ENCODE measurements at regions not wholly inside any gene's neighbourhood (a gene's known extent, or its start where the extent isn't known, plus 50 kb on each side); places are given as distances from the start of the nearest gene placed in this dataset.

- H3K4me3 ChIP-seq, result no peak overlapping the region
- no peak overlapping the region for H2AFZ ChIP-seq
- no peaks in the 10 kb centered on the region for H4K20me1 ChIP-seq (ENCODE audit: insufficient read depth, poor library complexity, severe bottlenecking)
- no peak overlapping the region for H3K27ac ChIP-seq
- H3K9me2 ChIP-seq (replicated peaks; ENCODE audit: insufficient read depth), result no peaks in the 10 kb centered on the region
- no peaks in the 10 kb centered on the region for H3K79me2 ChIP-seq
- no peaks in the 10 kb centered on the region for H3K27me3 ChIP-seq
- DNase-seq (ENCODE audit: low spot score), result peak; percentile 47
- no peaks in the 10 kb centered on the region for H3K9me3 ChIP-seq (ENCODE audit: low read depth)
- no peaks in the 10 kb centered on the region for H3K36me3 ChIP-seq (replicated peaks; ENCODE audit: insufficient read depth, low read depth)
- no peak overlapping the region for H3K4me2 ChIP-seq
- no peak for TF ChIP-seq EZH2phosphoT487 (IDR thresholded peaks at IDR 0.05; ENCODE audit: low read depth, severe bottlenecking, unreplicated experiment)
- no peak for TF ChIP-seq EZH2 (IDR thresholded peaks at IDR 0.05; ENCODE audit: borderline replicate concordance)
- TF ChIP-seq, protein P1, sequence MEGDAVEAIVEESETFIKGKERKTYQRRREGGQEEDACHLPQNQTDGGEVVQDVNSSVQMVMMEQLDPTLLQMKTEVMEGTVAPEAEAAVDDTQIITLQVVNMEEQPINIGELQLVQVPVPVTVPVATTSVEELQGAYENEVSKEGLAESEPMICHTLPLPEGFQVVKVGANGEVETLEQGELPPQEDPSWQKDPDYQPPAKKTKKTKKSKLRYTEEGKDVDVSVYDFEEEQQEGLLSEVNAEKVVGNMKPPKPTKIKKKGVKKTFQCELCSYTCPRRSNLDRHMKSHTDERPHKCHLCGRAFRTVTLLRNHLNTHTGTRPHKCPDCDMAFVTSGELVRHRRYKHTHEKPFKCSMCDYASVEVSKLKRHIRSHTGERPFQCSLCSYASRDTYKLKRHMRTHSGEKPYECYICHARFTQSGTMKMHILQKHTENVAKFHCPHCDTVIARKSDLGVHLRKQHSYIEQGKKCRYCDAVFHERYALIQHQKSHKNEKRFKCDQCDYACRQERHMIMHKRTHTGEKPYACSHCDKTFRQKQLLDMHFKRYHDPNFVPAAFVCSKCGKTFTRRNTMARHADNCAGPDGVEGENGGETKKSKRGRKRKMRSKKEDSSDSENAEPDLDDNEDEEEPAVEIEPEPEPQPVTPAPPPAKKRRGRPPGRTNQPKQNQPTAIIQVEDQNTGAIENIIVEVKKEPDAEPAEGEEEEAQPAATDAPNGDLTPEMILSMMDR (IDR thresholded peaks at IDR 0.05; ENCODE audit: poor library complexity), result peak; percentile 67
- no peaks in the 10 kb centered on the region for H3K4me1 ChIP-seq (ENCODE audit: insufficient read depth)
- WGBS (ENCODE audit: low lambda C conversion rate, missing lambda C conversion rate), result 20% methylated on average over 1 of the region's 1 CpG
These were observed 357.3 kb upstream of the MIS18BP1 start for GRCh38 chr14:45610318-45610717.

GRCh38 chr14:45587142-45587541, 334.1 kb upstream of the MIS18BP1 start:
- Histone ChIP-seq H3K36me3 (replicated peaks; ENCODE audit: insufficient read depth, low read depth) (no peaks in the 10 kb centered on the region), H3K27ac (no peak overlapping the region), H3K4me1 (ENCODE audit: insufficient read depth) (no peaks in the 10 kb centered on the region), H3K4me3 (no peak overlapping the region), H3K27me3 (no peaks in the 10 kb centered on the region), H3K79me2 (no peaks in the 10 kb centered on the region), H3K9me2 (replicated peaks; ENCODE audit: insufficient read depth) (no peaks in the 10 kb centered on the region), H2AFZ (no peak overlapping the region), H3K4me2 (no peak overlapping the region), H4K20me1 (ENCODE audit: insufficient read depth, poor library complexity, severe bottlenecking) (no peaks in the 10 kb centered on the region), H3K9me3 (ENCODE audit: low read depth) (no peaks in the 10 kb centered on the region)
- WGBS (ENCODE audit: low lambda C conversion rate, missing lambda C conversion rate), result 68% methylated on average over 3 of the region's 3 CpGs
- TF ChIP-seq, protein P1 (IDR thresholded peaks at IDR 0.05; ENCODE audit: poor library complexity), result no peak
- TF ChIP-seq EZH2phosphoT487 (IDR thresholded peaks at IDR 0.05; ENCODE audit: low read depth, severe bottlenecking, unreplicated experiment) (no peak), EZH2 (IDR thresholded peaks at IDR 0.05; ENCODE audit: borderline replicate concordance) (no peak)
- DNase-seq (ENCODE audit: low spot score), result no peak

DNA sequence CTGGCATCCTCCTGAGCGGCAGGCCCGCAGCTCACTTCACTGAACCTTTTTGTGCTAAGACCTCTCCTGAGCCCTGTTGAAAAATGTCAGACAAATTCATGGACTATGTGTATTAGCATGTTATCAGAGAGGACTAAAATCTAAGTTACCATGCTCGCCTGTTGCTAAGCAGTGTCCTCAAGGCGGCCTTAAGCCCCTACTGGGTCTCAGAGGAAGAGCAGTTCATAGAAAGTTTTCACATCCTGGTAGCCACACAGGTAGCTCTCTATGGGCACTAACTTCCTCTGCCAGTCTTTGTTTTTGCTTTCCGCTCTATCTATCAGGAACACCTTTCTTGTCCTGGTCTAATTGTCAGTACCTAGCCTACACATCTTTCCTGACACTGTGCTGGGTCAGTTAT, 306.6 kb upstream of the MIS18BP1 start:
- Histone ChIP-seq H3K4me3 (no peak overlapping the region), H3K79me2 (no peaks in the 10 kb centered on the region), H3K4me2 (no peak overlapping the region), H3K27me3 (no peaks in the 10 kb centered on the region), H3K9me2 (replicated peaks; ENCODE audit: insufficient read depth) (no peaks in the 10 kb centered on the region), H4K20me1 (ENCODE audit: insufficient read depth, poor library complexity, severe bottlenecking) (no peaks in the 10 kb centered on the region), H3K27ac (no peak overlapping the region), H3K36me3 (replicated peaks; ENCODE audit: insufficient read depth, low read depth) (no peaks in the 10 kb centered on the region), H3K4me1 (ENCODE audit: insufficient read depth) (no peaks in the 10 kb centered on the region), H3K9me3 (ENCODE audit: low read depth) (no peaks in the 10 kb centered on the region), H2AFZ (no peak overlapping the region)
- WGBS (ENCODE audit: low lambda C conversion rate, missing lambda C conversion rate), result 74% methylated on average over 5 of the region's 5 CpGs
- DNase-seq (ENCODE audit: low spot score), result no peak
- TF ChIP-seq EZH2 (IDR thresholded peaks at IDR 0.05; ENCODE audit: borderline replicate concordance) (no peak), EZH2phosphoT487 (IDR thresholded peaks at IDR 0.05; ENCODE audit: low read depth, severe bottlenecking, unreplicated experiment) (no peak)
- TF ChIP-seq, protein P1 (IDR thresholded peaks at IDR 0.05; ENCODE audit: poor library complexity), result no peak

GRCh38 chr14:45558183-45558582, 305.2 kb upstream of the MIS18BP1 start:
- no peak overlapping the region for H3K4me3 ChIP-seq
- TF ChIP-seq, protein P1 (IDR thresholded peaks at IDR 0.05; ENCODE audit: poor library complexity), result no peak
- TF ChIP-seq EZH2phosphoT487 (IDR thresholded peaks at IDR 0.05; ENCODE audit: low read depth, severe bottlenecking, unreplicated experiment), result no peak
- no peak for TF ChIP-seq EZH2 (IDR thresholded peaks at IDR 0.05; ENCODE audit: borderline replicate concordance)
- H3K4me2 ChIP-seq, result no peak overlapping the region
- no peaks in the 10 kb centered on the region for H3K27me3 ChIP-seq
- H3K9me3 ChIP-seq (ENCODE audit: low read depth), result no peaks in the 10 kb centered on the region
- no peak overlapping the region for H2AFZ ChIP-seq
- no peak for DNase-seq (ENCODE audit: low spot score)
- no peak overlapping the region for H3K27ac ChIP-seq
- no peaks in the 10 kb centered on the region for H4K20me1 ChIP-seq (ENCODE audit: insufficient read depth, poor library complexity, severe bottlenecking)
- H3K9me2 ChIP-seq (replicated peaks; ENCODE audit: insufficient read depth), result no peaks in the 10 kb centered on the region
- no peaks in the 10 kb centered on the region for H3K36me3 ChIP-seq (replicated peaks; ENCODE audit: insufficient read depth, low read depth)
- H3K79me2 ChIP-seq, result no peaks in the 10 kb centered on the region
- no peaks in the 10 kb centered on the region for H3K4me1 ChIP-seq (ENCODE audit: insufficient read depth)
